Right lobe of liver (tissue), 4 donors: ENCODE measurements at regions not wholly inside any gene's neighbourhood (a gene's known extent, or its start where the extent isn't known, plus 50 kb on each side); places are given as distances from the start of the nearest gene placed in this dataset.

Source experiments
- POLR2A ChIP-seq: fragments of 450-650 bp; IDR thresholded peaks from one replicate; pipeline ENCODE4 v1.6.1; 2017; ENCODE audit warnings: antibody characterized with exemption, mild to moderate bottlenecking
- TF ChIP-seq, protein P1 (sequence below), 4 donors: fragments of 200-600 bp in 3 of 4; fragments of 450-650 bp in 1 of 4; IDR thresholded peaks; one replicate each; pipeline versions ENCODE4 v1.5.1 to v1.8.0; 2016 to 2022; ENCODE audit warnings: antibody characterized with exemption in 4 of 4, mild to moderate bottlenecking in 2 of 4
- donor health status: DM: no; HTN: no; CAD: no.
- donor health status: DM: no; HTN: no; CAD: no.
- donor health status: DM: no; HTN: yes; CAD: no.

DNA sequence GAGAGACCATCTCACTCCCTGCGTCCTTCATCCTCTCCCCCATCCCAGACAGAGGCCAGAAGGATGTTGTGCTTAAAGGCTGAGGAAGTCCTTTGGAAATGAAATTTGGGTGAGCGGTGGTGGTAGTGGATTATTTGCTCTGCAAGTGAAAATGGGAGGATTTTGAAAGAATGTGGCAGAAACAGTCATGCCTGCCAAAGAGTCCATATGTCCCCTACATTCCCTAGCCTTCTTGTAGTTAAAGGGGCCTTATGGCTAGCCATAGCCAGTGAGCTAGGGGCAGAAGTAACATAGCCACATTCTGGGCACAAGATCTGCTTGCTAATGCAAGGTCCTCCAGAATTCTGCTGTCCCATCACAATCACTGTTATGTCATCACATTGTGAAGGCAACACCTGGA lies 360.2 kb upstream of the TSHZ3 start:
- TF ChIP-seq, protein P1, sequence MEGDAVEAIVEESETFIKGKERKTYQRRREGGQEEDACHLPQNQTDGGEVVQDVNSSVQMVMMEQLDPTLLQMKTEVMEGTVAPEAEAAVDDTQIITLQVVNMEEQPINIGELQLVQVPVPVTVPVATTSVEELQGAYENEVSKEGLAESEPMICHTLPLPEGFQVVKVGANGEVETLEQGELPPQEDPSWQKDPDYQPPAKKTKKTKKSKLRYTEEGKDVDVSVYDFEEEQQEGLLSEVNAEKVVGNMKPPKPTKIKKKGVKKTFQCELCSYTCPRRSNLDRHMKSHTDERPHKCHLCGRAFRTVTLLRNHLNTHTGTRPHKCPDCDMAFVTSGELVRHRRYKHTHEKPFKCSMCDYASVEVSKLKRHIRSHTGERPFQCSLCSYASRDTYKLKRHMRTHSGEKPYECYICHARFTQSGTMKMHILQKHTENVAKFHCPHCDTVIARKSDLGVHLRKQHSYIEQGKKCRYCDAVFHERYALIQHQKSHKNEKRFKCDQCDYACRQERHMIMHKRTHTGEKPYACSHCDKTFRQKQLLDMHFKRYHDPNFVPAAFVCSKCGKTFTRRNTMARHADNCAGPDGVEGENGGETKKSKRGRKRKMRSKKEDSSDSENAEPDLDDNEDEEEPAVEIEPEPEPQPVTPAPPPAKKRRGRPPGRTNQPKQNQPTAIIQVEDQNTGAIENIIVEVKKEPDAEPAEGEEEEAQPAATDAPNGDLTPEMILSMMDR (IDR thresholded peaks at IDR 0.05), result no peak
- TF ChIP-seq POLR2A, result no peak
